ENCODE measurements at regions not wholly inside any gene's neighbourhood (a gene's known extent, or its start where the extent isn't known, plus 50 kb on each side); places are given as distances from the start of the nearest gene placed in this dataset.

GRCh38 chr7:80999771-81000170 is 80.9 kb upstream of the SEMA3C start:
- TF ChIP-seq, protein P1, sequence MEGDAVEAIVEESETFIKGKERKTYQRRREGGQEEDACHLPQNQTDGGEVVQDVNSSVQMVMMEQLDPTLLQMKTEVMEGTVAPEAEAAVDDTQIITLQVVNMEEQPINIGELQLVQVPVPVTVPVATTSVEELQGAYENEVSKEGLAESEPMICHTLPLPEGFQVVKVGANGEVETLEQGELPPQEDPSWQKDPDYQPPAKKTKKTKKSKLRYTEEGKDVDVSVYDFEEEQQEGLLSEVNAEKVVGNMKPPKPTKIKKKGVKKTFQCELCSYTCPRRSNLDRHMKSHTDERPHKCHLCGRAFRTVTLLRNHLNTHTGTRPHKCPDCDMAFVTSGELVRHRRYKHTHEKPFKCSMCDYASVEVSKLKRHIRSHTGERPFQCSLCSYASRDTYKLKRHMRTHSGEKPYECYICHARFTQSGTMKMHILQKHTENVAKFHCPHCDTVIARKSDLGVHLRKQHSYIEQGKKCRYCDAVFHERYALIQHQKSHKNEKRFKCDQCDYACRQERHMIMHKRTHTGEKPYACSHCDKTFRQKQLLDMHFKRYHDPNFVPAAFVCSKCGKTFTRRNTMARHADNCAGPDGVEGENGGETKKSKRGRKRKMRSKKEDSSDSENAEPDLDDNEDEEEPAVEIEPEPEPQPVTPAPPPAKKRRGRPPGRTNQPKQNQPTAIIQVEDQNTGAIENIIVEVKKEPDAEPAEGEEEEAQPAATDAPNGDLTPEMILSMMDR (IDR thresholded peaks at IDR 0.05), result no peak
- no peak for TF ChIP-seq POLR2A (IDR thresholded peaks at IDR 0.05)

Data from adrenal gland (tissue), 5 donors.